HG02943 (cell line): ENCODE measurements at regions not wholly inside any gene's neighbourhood (a gene's known extent, or its start where the extent isn't known, plus 50 kb on each side); places are given as distances from the start of the nearest gene placed in this dataset.
"Not testable (repeated sequence)": the region's sequence is repeated elsewhere in the genome, so short reads cannot be mapped to it uniquely, and the experiment has no call there.

Experiments used
- ATAC-seq: cut with Tn5 transposase; IDR thresholded peaks from one replicate; pipeline ENCODE4 v1.9.1; 2021; ENCODE audit warnings: mild to moderate bottlenecking, low read depth, moderate library complexity; ENCODE audit not compliant: unreplicated experiment

- ATAC-seq: no peak
Observed at GRCh38 chr12:13924286-13924685, 57.1 kb downstream of the GRIN2B start.

- ATAC-seq: no peak
Observed at GRCh38 chr12:13918897-13919296, 62.5 kb downstream of the GRIN2B start.

- no peak for ATAC-seq
Observed at GRCh38 chr12:13915096-13915495, 66.3 kb downstream of the GRIN2B start.

- no peak for ATAC-seq
Observed at GRCh38 chr12:13913371-13913770, 68.0 kb downstream of the GRIN2B start.

- no peak for ATAC-seq
Observed at GRCh38 chr12:13911756-13912554, 69.4 kb downstream of the GRIN2B start.

GRCh38 chr12:13905794-13906193, 75.6 kb downstream of the GRIN2B start:
- ATAC-seq: no peak

- no peak for ATAC-seq
Observed at GRCh38 chr12:13900718-13901117, 80.7 kb downstream of the GRIN2B start.

- ATAC-seq: not testable (repeated sequence)
Observed at GRCh38 chr12:13898387-13898786, 83.0 kb downstream of the GRIN2B start.

- no peak for ATAC-seq
Observed at GRCh38 chr12:13897811-13898210, 83.6 kb downstream of the GRIN2B start.

GRCh38 chr12:13896063-13896626, 85.3 kb downstream of the GRIN2B start:
- ATAC-seq: no peak

GRCh38 chr12:13891902-13892301, 89.5 kb downstream of the GRIN2B start:
- ATAC-seq: no peak

GRCh38 chr12:13890943-13891342, 90.5 kb downstream of the GRIN2B start:
- ATAC-seq: no peak

GRCh38 chr12:13887779-13888388, 93.5 kb downstream of the GRIN2B start:
- ATAC-seq: no peak

- ATAC-seq: no peak
Observed at GRCh38 chr12:13882176-13882575, 99.2 kb downstream of the GRIN2B start.

GRCh38 chr12:13880613-13881012, 100.8 kb downstream of the GRIN2B start:
- no peak for ATAC-seq

GRCh38 chr12:13875744-13876143, 105.7 kb downstream of the GRIN2B start:
- ATAC-seq: no peak

GRCh38 chr12:13870255-13870654, 111.1 kb downstream of the GRIN2B start:
- no peak for ATAC-seq

- peak; percentile 90 for ATAC-seq
Observed at GRCh38 chr12:13864081-13864673, 117.2 kb downstream of the GRIN2B start.

GRCh38 chr12:13857750-13858149, 123.7 kb downstream of the GRIN2B start:
- no peak for ATAC-seq

- ATAC-seq: no peak
Observed at GRCh38 chr12:13853471-13853870, 127.9 kb downstream of the GRIN2B start.

- no peak for ATAC-seq
Observed at GRCh38 chr12:13851828-13852227, 129.6 kb downstream of the GRIN2B start.
